GM12878 (cell line): ENCODE measurements at regions not wholly inside any gene's neighbourhood (a gene's known extent, or its start where the extent isn't known, plus 50 kb on each side); places are given as distances from the start of the nearest gene placed in this dataset.

ENCODE experiments used
- ATAC-seq: fragments of 200-7000 bp; cut with Tn5 transposase; 3 replicates; pipeline ENCODE4 v1.9.1; 2020; ENCODE audit warnings: mild to moderate bottlenecking, moderate library complexity
- BruUV-seq: library from RNA; stranded (reverse); fragments of 400-500 nt; replicated peaks from 2 replicates; lab custom pipeline; 2021; lab: Mats Ljungman, UMichigan
- CTCF ChIA-PET: fragments of 300-600 bp; sonication (Branson Sonifier 250); formaldehyde crosslinking; extraction: SDS; loops from one replicate; lab custom pipeline; 2021; ENCODE audit warnings: inconsistent platforms; lab: Yijun Ruan, JAX
- POLR2A ChIA-PET: fragments of 350-600 bp; formaldehyde crosslinking; extraction: SDS; loops from one replicate; lab custom pipeline; 2021; ENCODE audit warnings: inconsistent platforms; lab: Charles Lee
- RAD21 ChIA-PET: fragments of 300-600 bp; sonication (Branson Sonifier 250); formaldehyde crosslinking; loops from one replicate; lab custom pipeline; 2023; ENCODE audit warnings: antibody characterized with exemption; ENCODE audit not compliant: unreplicated experiment; lab: Charles Lee
- SMC1A ChIA-PET: fragments of 300-600 bp; sonication (Branson Sonifier 250); formaldehyde crosslinking; loops from one replicate; lab custom pipeline; 2023; ENCODE audit not compliant: unreplicated experiment, uncharacterized antibody; lab: Charles Lee
- DNase-seq: peaks from one replicate; pipeline ENCODE4 v3.0.0-alpha.2; 2011; ENCODE audit warnings: low read depth, low spot score
- FAIRE-seq: peaks from 3 replicates; lab custom pipeline; 2011; peaks lifted over from hg19 to GRCh38; lab: Jason Lieb, UNC
- H2AFZ ChIP-seq: 2 replicates; pipeline ENCODE4 v1.6.0; 2011; ENCODE audit warnings: low read depth, low read length, control low read depth; ENCODE audit not compliant: control insufficient read depth
- H3K27ac ChIP-seq: 2 replicates; pipeline ENCODE4 v1.5.1; 2011; ENCODE audit warnings: control low read depth; ENCODE audit not compliant: control insufficient read depth, insufficient read depth
- H3K27me3 ChIP-seq, 2 experiments: replicated peaks in 1 of 2; 2 replicates each; pipeline versions ENCODE4 v1.6.0 to v1.6.1; 2011; ENCODE audit warnings: low read length in 1 of 2; ENCODE audit not compliant: control insufficient read depth in 2 of 2, insufficient read depth in 2 of 2
- H3K36me3 ChIP-seq, 2 experiments: 2 replicates each; pipeline ENCODE4 v1.5.1; 2011; ENCODE audit warnings: low read length in 1 of 2; ENCODE audit not compliant: control insufficient read depth in 2 of 2, insufficient read depth in 2 of 2
- H3K4me1 ChIP-seq: 2 replicates; pipeline ENCODE4 v1.6.1; 2011; ENCODE audit warnings: mild to moderate bottlenecking, low read length, moderate library complexity, mixed read lengths; ENCODE audit not compliant: control insufficient read depth, insufficient read depth
- H3K4me2 ChIP-seq: 2 replicates; pipeline ENCODE4 v1.6.0; 2011; ENCODE audit warnings: control low read depth; ENCODE audit not compliant: control insufficient read depth, insufficient read depth
- H3K4me3 ChIP-seq: fragments of 200-600 bp; sonication (generic); 2 replicates; pipeline ENCODE4 v1.5.1; 2016
- H3K79me2 ChIP-seq: 2 replicates; pipeline ENCODE4 v1.6.0; 2011; ENCODE audit warnings: low read length; ENCODE audit not compliant: control insufficient read depth, insufficient read depth
- H3K9ac ChIP-seq: 2 replicates; pipeline ENCODE4 v1.8.0; 2011; ENCODE audit warnings: low read length, control low read depth, mixed read lengths; ENCODE audit not compliant: control insufficient read depth, insufficient read depth
- H3K9me3 ChIP-seq: replicated peaks from 3 replicates; pipeline ENCODE4 v1.5.1; 2011; ENCODE audit warnings: mild to moderate bottlenecking, low read length; ENCODE audit not compliant: control insufficient read depth, insufficient read depth
- H4K20me1 ChIP-seq: 2 replicates; pipeline ENCODE4 v1.6.0; 2011; ENCODE audit not compliant: control insufficient read depth, insufficient read depth
- BACH1 ChIP-seq: fragments of 450-650 bp; IDR thresholded peaks from 2 replicates; pipeline ENCODE4 v1.6.1; 2017; ENCODE audit warnings: mild to moderate bottlenecking, borderline replicate concordance
- ETV6 ChIP-seq, 2 experiments: fragments of 450-650 bp in 1 of 2; IDR thresholded peaks in 1 of 2; conservative IDR thresholded peaks in 1 of 2; 2 replicates each; pipeline ENCODE4 v1.6.1; 2014; ENCODE audit warnings: antibody characterized with exemption in 1 of 2, borderline replicate concordance in 1 of 2, low read depth in 1 of 2, mild to moderate bottlenecking in 1 of 2, moderate library complexity in 1 of 2
- IKZF1 ChIP-seq: fragments of 450-650 bp; conservative IDR thresholded peaks from 2 replicates; pipeline ENCODE4 v1.6.1; 2017; ENCODE audit warnings: antibody characterized with exemption, mild to moderate bottlenecking
- MYB ChIP-seq: fragments of 150-350 bp; IDR thresholded peaks from 2 replicates; pipeline ENCODE4 v1.6.1; 2014; ENCODE audit warnings: mild to moderate bottlenecking, low read depth, low read length, borderline replicate concordance
- NFXL1 ChIP-seq: fragments of 450-650 bp; IDR thresholded peaks from 2 replicates; pipeline ENCODE4 v1.6.1; 2017; ENCODE audit warnings: antibody characterized with exemption, mild to moderate bottlenecking, borderline replicate concordance
- POU2F2 ChIP-seq: IDR thresholded peaks from 3 replicates; pipeline ENCODE4 v1.6.1; 2011; ENCODE audit warnings: low read depth, mild to moderate bottlenecking, low read length, borderline replicate concordance
- ZNF217 ChIP-seq: fragments of 450-650 bp; IDR thresholded peaks from 2 replicates; pipeline ENCODE4 v1.6.1; 2017; ENCODE audit warnings: antibody characterized with exemption, mild to moderate bottlenecking
- ZNF24 ChIP-seq: fragments of 450-650 bp; IDR thresholded peaks from 2 replicates; pipeline ENCODE4 v1.6.1; 2017; ENCODE audit warnings: antibody characterized with exemption, mild to moderate bottlenecking
- WGBS: methylation state at CpG from one replicate; pipeline ENCODE4 v1.1.6; 2016; ENCODE audit warnings: low lambda C conversion rate; ENCODE audit not compliant: insufficient replicate concordance, insufficient coverage; ENCODE audit errors: missing lambda C conversion rate; 5-methylcytosine and 5-hydroxymethylcytosine counted together
- in situ Hi-C: fragments of 300-500 bp; cut with MboI; formaldehyde crosslinking; loops from 9 replicates; pipeline ENCODE4 v1.14.3; 2018; ENCODE audit warnings: mixed read lengths
- intact Hi-C: fragments of 100-400 bp; cut with micrococcal nuclease; formaldehyde crosslinking; loops from one replicate; pipeline ENCODE4 v1.14.2; 2022; ENCODE audit not compliant: unreplicated experiment
- TF ChIP-seq, protein P1 (sequence below): IDR thresholded peaks from 2 replicates; pipeline ENCODE4 v1.6.1; 2011; ENCODE audit warnings: low read depth, low read length, improper control_type of control experiment, borderline replicate concordance

DNA sequence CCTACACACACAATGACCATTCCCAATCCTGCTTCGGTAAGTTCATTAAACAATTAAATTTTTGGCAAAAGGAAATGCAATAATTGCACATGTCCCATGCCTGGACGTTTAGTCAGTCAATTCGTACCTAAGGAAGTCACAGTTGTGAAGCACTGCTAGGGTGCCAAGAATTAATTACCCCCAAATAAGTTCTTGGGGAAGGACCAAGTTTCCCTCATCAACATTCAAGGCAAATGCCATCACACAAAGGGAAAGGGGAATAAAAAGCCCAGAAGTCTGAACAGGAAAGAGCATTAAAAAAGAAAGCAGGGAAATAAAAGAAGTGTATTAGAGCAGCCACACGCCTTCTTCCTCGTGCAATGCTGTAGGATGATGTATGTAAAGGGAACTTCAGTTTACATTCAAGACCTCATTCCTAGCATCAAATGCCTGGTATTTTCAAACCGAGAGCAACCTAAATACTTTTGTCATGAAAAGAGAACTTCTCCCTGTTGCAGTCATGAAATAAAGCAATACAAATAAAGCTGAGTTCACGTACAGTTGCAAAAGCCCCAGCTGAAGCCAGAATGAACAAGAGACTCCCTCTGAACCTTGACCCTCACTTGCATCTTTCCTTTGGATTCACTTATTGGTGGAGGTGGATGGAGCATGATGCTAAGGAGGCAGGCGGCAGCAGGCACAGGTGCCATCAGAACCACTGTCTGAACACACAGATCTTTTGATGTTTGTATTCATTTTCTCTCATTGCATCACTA, 124.0 kb upstream of the PPARGC1A start:
- DNase-seq (no peak), ATAC-seq (no peak), FAIRE-seq (no peak)
- TF ChIP-seq, protein P1, sequence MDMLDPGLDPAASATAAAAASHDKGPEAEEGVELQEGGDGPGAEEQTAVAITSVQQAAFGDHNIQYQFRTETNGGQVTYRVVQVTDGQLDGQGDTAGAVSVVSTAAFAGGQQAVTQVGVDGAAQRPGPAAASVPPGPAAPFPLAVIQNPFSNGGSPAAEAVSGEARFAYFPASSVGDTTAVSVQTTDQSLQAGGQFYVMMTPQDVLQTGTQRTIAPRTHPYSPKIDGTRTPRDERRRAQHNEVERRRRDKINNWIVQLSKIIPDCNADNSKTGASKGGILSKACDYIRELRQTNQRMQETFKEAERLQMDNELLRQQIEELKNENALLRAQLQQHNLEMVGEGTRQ = no peak
- TF ChIP-seq POU2F2 (no peak), ZNF217 (no peak), ZNF24 (no peak), MYB (no peak), ETV6 (conservative IDR thresholded peaks at IDR 0.05 in 1 of 2, IDR thresholded peaks at IDR 0.05 in 1 of 2; ENCODE audit: borderline replicate concordance in 1 of 2, low read depth in 1 of 2) (no peak), NFXL1 (no peak), IKZF1 (no peak), BACH1 (no peak)
- intact Hi-C loops (no loop called here), in situ Hi-C loops (no loop called here)
- Histone ChIP-seq H3K9me3 (no peaks in the 10 kb centered on the region), H3K4me2 (no peak overlapping the region), H3K4me1 (no peaks in the 10 kb centered on the region), H3K79me2 (no peaks in the 10 kb centered on the region), H2AFZ (no peak overlapping the region), H3K4me3 (no peak overlapping the region), H4K20me1 (no peaks in the 10 kb centered on the region), H3K27ac (no peak overlapping the region), H3K27me3 (no peaks in the 10 kb centered on the region), H3K36me3 (no peaks in the 10 kb centered on the region), H3K9ac (no peak overlapping the region)
- RAD21 ChIA-PET = no interaction called here
- no TSS peak for BruUV-seq
- CTCF ChIA-PET = no interaction called here
- POLR2A ChIA-PET = no interaction called here
- WGBS = 5% methylated on average over 8 of the region's 8 CpGs
- SMC1A ChIA-PET = no interaction called here
